K562 (cell line): ENCODE measurements at regions not wholly inside any gene's neighbourhood (a gene's known extent, or its start where the extent isn't known, plus 50 kb on each side); places are given as distances from the start of the nearest gene placed in this dataset.

Experiments
- ATAC-seq: fragments of 200-7000 bp; cut with Tn5 transposase; 3 replicates; pipeline ENCODE4 v1.9.1; 2020; ENCODE audit warnings: moderate library complexity
- BruUV-seq: library from RNA; stranded (reverse); fragments of 400-500 nt; replicated peaks from 2 replicates; lab custom pipeline; 2021; lab: Mats Ljungman, UMichigan
- CTCF ChIA-PET: fragments of 300-600 bp; formaldehyde crosslinking; extraction: SDS; loops from one replicate; lab custom pipeline; 2021; ENCODE audit warnings: low intra/inter-chr PET ratio; lab: Yijun Ruan, JAX
- POLR2A ChIA-PET: fragments of 300-600, 350-650 bp; sonication (Branson Sonifier 250); formaldehyde crosslinking; extraction: SDS; loops from one replicate; lab custom pipeline; 2021; ENCODE audit warnings: antibody characterized with exemption, inconsistent platforms; lab: Yijun Ruan, JAX
- DNase-seq, 4 experiments: peaks; one replicate each; pipeline versions ENCODE4 v3.0.0 to v3.0.0-alpha.2; 2011 to 2018; ENCODE audit warnings: low spot score in 3 of 4, mixed read lengths in 3 of 4; ENCODE audit errors: extremely low read depth in 1 of 4
- FAIRE-seq: peaks from 2 replicates; lab custom pipeline; 2011; peaks lifted over from hg19 to GRCh38; lab: Jason Lieb, UNC
- H2AFZ ChIP-seq: 2 replicates; pipeline ENCODE4 v1.6.0; 2011; ENCODE audit warnings: low read depth, low read length, control low read depth, inconsistent platforms
- H3K27ac ChIP-seq: fragments of 200-600 bp; 3 replicates; pipeline ENCODE4 v1.8.0; 2011; ENCODE audit warnings: low read depth, mild to moderate bottlenecking, control low read depth, inconsistent platforms, low read length, moderate library complexity, mixed read lengths; ENCODE audit errors: extremely low read depth
- H3K27me3 ChIP-seq, 2 experiments: fragments of 300-600 bp in 1 of 2; 2 replicates in 1 of 2; 3 replicates in 1 of 2; pipeline versions ENCODE4 v1.6.0 to v1.8.0; 2011; ENCODE audit warnings: inconsistent platforms in 2 of 2, low read length in 2 of 2, mild to moderate bottlenecking in 1 of 2, mixed read lengths in 1 of 2, moderate library complexity in 1 of 2; ENCODE audit not compliant: control insufficient read depth in 2 of 2, insufficient read depth in 2 of 2
- H3K36me3 ChIP-seq: fragments of 300-600 bp; 3 replicates; pipeline ENCODE4 v1.8.0; 2011; ENCODE audit warnings: mild to moderate bottlenecking, low read length, inconsistent platforms; ENCODE audit not compliant: control insufficient read depth, insufficient read depth
- H3K4me1 ChIP-seq, 2 experiments: fragments of 200-600 bp in 1 of 2; replicated peaks in 1 of 2; 2 replicates in 1 of 2; 3 replicates in 1 of 2; pipeline versions ENCODE4 v1.5.1 to v1.8.0; 2011; ENCODE audit warnings: inconsistent platforms in 2 of 2, low read length in 2 of 2, mild to moderate bottlenecking in 1 of 2, mixed read lengths in 1 of 2, moderate library complexity in 1 of 2; ENCODE audit not compliant: control insufficient read depth in 2 of 2, insufficient read depth in 2 of 2
- H3K4me2 ChIP-seq: 2 replicates; pipeline ENCODE4 v1.6.1; 2011; ENCODE audit warnings: low read length, control low read depth, inconsistent platforms, mixed read lengths; ENCODE audit not compliant: insufficient read depth
- H3K4me3 ChIP-seq: fragments of 200-600 bp; sonication (generic), shearing (Covaris generic); 2 replicates; pipeline ENCODE4 v1.5.1; 2016; ENCODE audit warnings: control low read depth, inconsistent platforms
- H3K79me2 ChIP-seq: fragments of 200-600 bp; 3 replicates; pipeline ENCODE4 v1.8.0; 2011; ENCODE audit warnings: low read length, inconsistent platforms; ENCODE audit not compliant: control insufficient read depth, insufficient read depth
- H3K9ac ChIP-seq, 2 experiments: 2 replicates each; pipeline versions ENCODE4 v1.6.0 to v1.6.1; 2011; ENCODE audit warnings: low read depth in 2 of 2, low read length in 2 of 2, control low read depth in 1 of 2, inconsistent platforms in 1 of 2, mild to moderate bottlenecking in 1 of 2, mixed read lengths in 1 of 2; ENCODE audit not compliant: insufficient read depth in 1 of 2
- H3K9me1 ChIP-seq: one replicate; pipeline ENCODE4 v1.6.0; 2011; ENCODE audit warnings: inconsistent platforms, mild to moderate bottlenecking, low read length, moderate library complexity; ENCODE audit not compliant: control insufficient read depth, insufficient read depth
- H3K9me3 ChIP-seq: replicated peaks from 2 replicates; pipeline ENCODE4 v1.5.1; 2011; ENCODE audit warnings: low read depth, low read length, inconsistent platforms; ENCODE audit not compliant: control insufficient read depth, insufficient read depth
- H4K20me1 ChIP-seq: replicated peaks from 2 replicates; pipeline ENCODE4 v1.6.1; 2011; ENCODE audit warnings: low read length, inconsistent platforms, mixed read lengths; ENCODE audit not compliant: control insufficient read depth, insufficient read depth
- HNRNPLL ChIP-seq: fragments of 200-400 bp; formaldehyde crosslinking; IDR thresholded peaks from 2 replicates; pipeline ENCODE4 v1.6.1; 2017; ENCODE audit warnings: low read length, low read depth, mild to moderate bottlenecking; ENCODE audit not compliant: poor library complexity, severe bottlenecking
- LARP7 ChIP-seq: fragments of 450-650 bp; IDR thresholded peaks from 2 replicates; pipeline ENCODE4 v1.6.1; 2016
- MYBL2 ChIP-seq, 2 experiments: fragments of 450-650 bp in 1 of 2; sonication (generic) in 1 of 2; formaldehyde crosslinking in 1 of 2; IDR thresholded peaks; 2 replicates each; pipeline versions ENCODE4 v1.6.1 to v1.8.1; 2017 to 2022; ENCODE audit warnings: borderline replicate concordance in 1 of 2, inconsistent platforms in 1 of 2, low read depth in 1 of 2, mild to moderate bottlenecking in 1 of 2, missing genetic modification reagents in 1 of 2, moderate library complexity in 1 of 2
- NFIC ChIP-seq: fragments of 450-650 bp; IDR thresholded peaks from 2 replicates; pipeline ENCODE4 v1.6.1; 2017; ENCODE audit warnings: mild to moderate bottlenecking, inconsistent platforms
- NFRKB ChIP-seq: fragments of 450-650 bp; IDR thresholded peaks from 2 replicates; pipeline ENCODE4 v1.6.1; 2016; ENCODE audit warnings: low read depth
- PCBP1 ChIP-seq: fragments of 200-400 bp; formaldehyde crosslinking; IDR thresholded peaks from 2 replicates; pipeline ENCODE4 v1.6.1; 2018; ENCODE audit warnings: mild to moderate bottlenecking, low read depth, low read length; ENCODE audit not compliant: poor library complexity, severe bottlenecking
- PCBP2 ChIP-seq: fragments of 200-400 bp; formaldehyde crosslinking; IDR thresholded peaks from 2 replicates; pipeline ENCODE4 v1.6.1; 2018; ENCODE audit warnings: low read length, low read depth, mild to moderate bottlenecking, moderate library complexity; ENCODE audit not compliant: poor library complexity, severe bottlenecking
- PHF8 ChIP-seq: fragments of 200-600 bp; sonication (generic); IDR thresholded peaks from 2 replicates; pipeline ENCODE4 v1.6.1; 2012; ENCODE audit warnings: mixed run types, mild to moderate bottlenecking, inconsistent platforms, low read length, moderate library complexity, borderline replicate concordance
- POLR3G ChIP-seq: IDR thresholded peaks from 2 replicates; pipeline ENCODE4 v1.6.1; 2011; ENCODE audit not compliant: insufficient read length, insufficient replicate concordance; ENCODE audit errors: extremely low read depth
- TAF9B ChIP-seq: fragments of 450-650 bp; IDR thresholded peaks from 2 replicates; pipeline ENCODE4 v1.6.1; 2018; ENCODE audit warnings: mild to moderate bottlenecking; ENCODE audit not compliant: partially characterized antibody
- ZBTB2 ChIP-seq: fragments of 450-650 bp; IDR thresholded peaks from 2 replicates; pipeline ENCODE4 v1.6.1; 2016; ENCODE audit warnings: antibody characterized with exemption
- ZFPM2 ChIP-seq: fragments of 250-450 bp; sonication (Bioruptor Pico); IDR thresholded peaks from 2 replicates; pipeline ENCODE4 v1.5.1; 2022; ENCODE audit warnings: mild to moderate bottlenecking
- ZNF436 ChIP-seq: fragments of 250-450, 450-650 bp; sonication (Bioruptor Pico); formaldehyde crosslinking; IDR thresholded peaks from 2 replicates; pipeline ENCODE4 v1.7.0; 2020; ENCODE audit warnings: mild to moderate bottlenecking
- ZNF75A ChIP-seq: fragments of 450-650 bp; formaldehyde crosslinking; IDR thresholded peaks from 2 replicates; pipeline ENCODE4 v1.4.0; 2020; ENCODE audit warnings: mild to moderate bottlenecking
- WGBS: fragments of 100-300 bp; shearing (Covaris generic); methylation state at CpG from one replicate; pipeline ENCODE4 v1.1.6; 2016; ENCODE audit warnings: low coverage, mixed read lengths; ENCODE audit not compliant: insufficient coverage; ENCODE audit errors: missing lambda C conversion rate; 5-methylcytosine and 5-hydroxymethylcytosine counted together
- in situ Hi-C: fragments of 300-500 bp; cut with MboI; formaldehyde crosslinking; loops from 4 replicates; pipeline ENCODE4 v1.15.0; 2018; ENCODE audit warnings: inconsistent platforms, mixed read lengths
- intact Hi-C: fragments of 100-400 bp; cut with micrococcal nuclease; formaldehyde crosslinking; loops from 2 replicates; pipeline ENCODE4 v1.14.2; 2022

GRCh38 chr1:219443763-219444162 is 169.1 kb downstream of the ZC3H11B start:
- Histone ChIP-seq H3K4me3 (no peak overlapping the region), H3K9ac (no peak overlapping the region), H3K27ac (no peak overlapping the region), H3K9me1 (no peaks in the 10 kb centered on the region), H4K20me1 (no peaks in the 10 kb centered on the region), H3K36me3 (no peaks in the 10 kb centered on the region), H2AFZ (no peak overlapping the region), H3K27me3 (no peaks in the 10 kb centered on the region), H3K4me2 (no peak overlapping the region), H3K9me3 (no peaks in the 10 kb centered on the region), H3K4me1 (no peaks in the 10 kb centered on the region), H3K79me2 (no peaks in the 10 kb centered on the region)
- POLR2A ChIA-PET, result interaction anchor here (0.6 kb wide), 1 partner anchor 45 kb away, joined by 3 read pairs; no protein-coding TSS in a partner anchor
- no peak for FAIRE-seq
- ATAC-seq, result no peak
- DNase-seq, result no peak
- in situ Hi-C loops, result no loop called here
- CTCF ChIA-PET, result no interaction called here
- TF ChIP-seq LARP7, result no peak
- no peak for TF ChIP-seq PCBP2
- TF ChIP-seq MYBL2 (IDR thresholded peaks at IDR 0.05; ENCODE audit: low read depth), result no peak
- TF ChIP-seq MYBL2 (CRISPR knock-in tag; IDR thresholded peaks at IDR 0.05; ENCODE audit: borderline replicate concordance), result no peak
- TF ChIP-seq PCBP1, result no peak
- no peak for TF ChIP-seq ZFPM2 (CRISPR knock-in tag)
- no peak for TF ChIP-seq PHF8
- no peak for TF ChIP-seq ZNF75A (CRISPR knock-in tag)
- no peak for TF ChIP-seq ZBTB2
- TF ChIP-seq ZNF436 (CRISPR knock-in tag), result no peak
- TF ChIP-seq TAF9B, result no peak
- TF ChIP-seq HNRNPLL, result no peak
- no peak for TF ChIP-seq NFIC
- no peak for TF ChIP-seq POLR3G
- TF ChIP-seq NFRKB, result no peak
- intact Hi-C loops, result no loop called here
- 5% methylated on average over 2 of the region's 2 CpGs for WGBS
- BruUV-seq, result no TSS peak
